A673 (cell line): ENCODE measurements at regions not wholly inside any gene's neighbourhood (a gene's known extent, or its start where the extent isn't known, plus 50 kb on each side); places are given as distances from the start of the nearest gene placed in this dataset.
"Not testable (repeated sequence)": the region's sequence is repeated elsewhere in the genome, so short reads cannot be mapped to it uniquely, and the experiment has no call there.

Experiments
- BruUV-seq: library from RNA; stranded (reverse); fragments of 400-500 nt; replicated peaks from 2 replicates; lab custom pipeline; 2021; lab: Mats Ljungman, UMichigan
- CTCF ChIA-PET: fragments of 300-600 bp; sonication (Branson Sonifier 250); formaldehyde crosslinking; loops from one replicate; lab custom pipeline; 2022; ENCODE audit warnings: antibody characterized with exemption; lab: Charles Lee
- POLR2A ChIA-PET: fragments of 300-600 bp; sonication (Branson Sonifier 250); formaldehyde crosslinking; loops from one replicate; lab custom pipeline; 2022; ENCODE audit warnings: antibody characterized with exemption; ENCODE audit not compliant: low non-redundant PET; lab: Charles Lee
- DNase-seq: peaks from one replicate; pipeline ENCODE4 v3.0.0-alpha.2; 2015; ENCODE audit warnings: low spot score
- H3K27ac ChIP-seq: fragments of 200-600 bp; sonication (generic); 2 replicates; pipeline ENCODE4 v1.5.1; 2016; ENCODE audit warnings: mixed run types, low read depth, mild to moderate bottlenecking, mixed read lengths, antibody characterized with exemption, low read length; ENCODE audit not compliant: poor library complexity, severe bottlenecking
- H3K27me3 ChIP-seq: fragments of 200-600 bp; sonication (generic); replicated peaks from 2 replicates; pipeline ENCODE4 v1.6.1; 2017; ENCODE audit warnings: mixed run types, low read depth, mild to moderate bottlenecking, mixed read lengths, antibody characterized with exemption, low read length; ENCODE audit not compliant: insufficient read depth, poor library complexity
- H3K36me3 ChIP-seq: fragments of 200-600 bp; sonication (generic); 2 replicates; pipeline ENCODE4 v1.6.1; 2016; ENCODE audit warnings: mixed run types, mild to moderate bottlenecking, mixed read lengths, antibody characterized with exemption, low read length; ENCODE audit not compliant: insufficient read depth, poor library complexity, severe bottlenecking
- H3K4me1 ChIP-seq: fragments of 200-600 bp; sonication (generic); 2 replicates; pipeline ENCODE4 v1.6.1; 2017; ENCODE audit warnings: mixed run types, mild to moderate bottlenecking, mixed read lengths, antibody characterized with exemption, low read length; ENCODE audit not compliant: insufficient read depth, poor library complexity, severe bottlenecking
- H3K4me3 ChIP-seq: fragments of 200-600 bp; sonication (generic); 2 replicates; pipeline ENCODE4 v1.5.1; 2016; ENCODE audit warnings: low read depth, mixed run types, mild to moderate bottlenecking, mixed read lengths, low read length; ENCODE audit not compliant: poor library complexity, severe bottlenecking
- H3K9me3 ChIP-seq: fragments of 200-600 bp; sonication (generic); 2 replicates; pipeline ENCODE4 v1.6.1; 2016; ENCODE audit warnings: mixed run types, low read depth, mild to moderate bottlenecking, mixed read lengths, antibody characterized with exemption, low read length; ENCODE audit not compliant: poor library complexity, severe bottlenecking
- EZH2 ChIP-seq: fragments of 200-600 bp; sonication (generic); IDR thresholded peaks from 2 replicates; pipeline ENCODE4 v1.6.1; 2017; ENCODE audit warnings: borderline replicate concordance, low read depth, mild to moderate bottlenecking, mixed read lengths, antibody characterized with exemption, low read length; ENCODE audit not compliant: poor library complexity, severe bottlenecking
- intact Hi-C: fragments of 100-400 bp; cut with micrococcal nuclease; formaldehyde crosslinking; loops from one replicate; pipeline ENCODE4 v1.10.0; 2022; ENCODE audit not compliant: unreplicated experiment
- TF ChIP-seq, protein P1 (sequence below): fragments of 300-800, 200-600 bp; sonication (generic); conservative IDR thresholded peaks from 2 replicates; pipeline ENCODE4 v1.5.1; 2017; ENCODE audit warnings: low read depth, mild to moderate bottlenecking, antibody characterized with exemption, low read length, moderate library complexity, mixed read lengths

DNA sequence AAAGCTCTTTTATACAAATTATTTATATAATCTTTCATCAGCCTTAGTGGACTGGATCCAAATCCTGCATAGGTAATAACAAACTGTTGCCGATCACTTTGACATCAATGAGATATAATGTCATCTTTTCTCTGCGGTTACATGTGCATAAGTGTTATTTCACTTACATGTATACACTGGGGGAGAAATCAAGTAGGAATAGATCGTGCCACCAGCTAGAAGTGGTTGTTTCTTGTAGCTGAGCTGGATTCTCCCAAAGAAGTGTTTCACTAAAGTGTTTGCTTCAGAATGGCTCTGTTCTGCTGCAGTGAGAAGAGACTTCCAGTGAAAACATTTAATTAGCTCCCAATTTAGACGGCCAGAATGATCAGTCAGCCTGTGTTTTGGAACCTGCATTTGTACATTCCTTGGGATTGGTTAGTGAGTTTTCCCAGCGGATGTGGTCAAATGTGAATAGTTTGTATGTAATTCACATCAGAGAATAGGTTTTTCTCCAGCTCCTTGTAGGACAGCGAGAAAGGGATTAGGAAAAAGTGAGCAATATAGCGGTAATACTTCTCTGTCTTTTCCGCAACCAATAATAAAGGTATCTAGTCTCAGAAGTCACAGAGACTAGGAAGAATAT, 163.1 kb upstream of the CCN2 start:
- H3K4me3 ChIP-seq: no peak overlapping the region

GRCh38 chr6:132109752-132110151, 158.6 kb upstream of the CCN2 start:
- BruUV-seq, H3K27ac ChIP-seq, DNase-seq, intact Hi-C loops, H3K27me3 ChIP-seq, H3K9me3 ChIP-seq, H3K4me1 ChIP-seq, CTCF ChIA-PET, POLR2A ChIA-PET, H3K4me3 ChIP-seq, H3K36me3 ChIP-seq: not testable (repeated sequence)

More for the DNA sequence above, 163.1 kb upstream of the CCN2 start:
- no TSS peak for BruUV-seq
- H3K4me1 ChIP-seq: no peaks in the 10 kb centered on the region
- CTCF ChIA-PET: no interaction called here
- intact Hi-C loops: no loop called here
- H3K27ac ChIP-seq: no peak overlapping the region
- H3K9me3 ChIP-seq: peaks cover 7% of the 10 kb centered on the region
- DNase-seq: no peak
- H3K36me3 ChIP-seq: no peaks in the 10 kb centered on the region
- no peaks in the 10 kb centered on the region for H3K27me3 ChIP-seq
- POLR2A ChIA-PET: no interaction called here
- TF ChIP-seq, protein P1, sequence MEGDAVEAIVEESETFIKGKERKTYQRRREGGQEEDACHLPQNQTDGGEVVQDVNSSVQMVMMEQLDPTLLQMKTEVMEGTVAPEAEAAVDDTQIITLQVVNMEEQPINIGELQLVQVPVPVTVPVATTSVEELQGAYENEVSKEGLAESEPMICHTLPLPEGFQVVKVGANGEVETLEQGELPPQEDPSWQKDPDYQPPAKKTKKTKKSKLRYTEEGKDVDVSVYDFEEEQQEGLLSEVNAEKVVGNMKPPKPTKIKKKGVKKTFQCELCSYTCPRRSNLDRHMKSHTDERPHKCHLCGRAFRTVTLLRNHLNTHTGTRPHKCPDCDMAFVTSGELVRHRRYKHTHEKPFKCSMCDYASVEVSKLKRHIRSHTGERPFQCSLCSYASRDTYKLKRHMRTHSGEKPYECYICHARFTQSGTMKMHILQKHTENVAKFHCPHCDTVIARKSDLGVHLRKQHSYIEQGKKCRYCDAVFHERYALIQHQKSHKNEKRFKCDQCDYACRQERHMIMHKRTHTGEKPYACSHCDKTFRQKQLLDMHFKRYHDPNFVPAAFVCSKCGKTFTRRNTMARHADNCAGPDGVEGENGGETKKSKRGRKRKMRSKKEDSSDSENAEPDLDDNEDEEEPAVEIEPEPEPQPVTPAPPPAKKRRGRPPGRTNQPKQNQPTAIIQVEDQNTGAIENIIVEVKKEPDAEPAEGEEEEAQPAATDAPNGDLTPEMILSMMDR: no peak
- no peak for TF ChIP-seq EZH2

GRCh38 chr6:132107896-132108295, 156.7 kb upstream of the CCN2 start:
- no peak overlapping the region for H3K27ac ChIP-seq
- peaks cover 9% of the 10 kb centered on the region for H3K9me3 ChIP-seq
- POLR2A ChIA-PET: no interaction called here
- no peaks in the 10 kb centered on the region for H3K4me1 ChIP-seq
- no peak for DNase-seq
- no peaks in the 10 kb centered on the region for H3K27me3 ChIP-seq
- CTCF ChIA-PET: no interaction called here
- TF ChIP-seq, protein P1: no peak
- TF ChIP-seq EZH2: no peak
- no peaks in the 10 kb centered on the region for H3K36me3 ChIP-seq
- intact Hi-C loops: no loop called here
- H3K4me3 ChIP-seq: no peak overlapping the region
- no TSS peak for BruUV-seq

DNA sequence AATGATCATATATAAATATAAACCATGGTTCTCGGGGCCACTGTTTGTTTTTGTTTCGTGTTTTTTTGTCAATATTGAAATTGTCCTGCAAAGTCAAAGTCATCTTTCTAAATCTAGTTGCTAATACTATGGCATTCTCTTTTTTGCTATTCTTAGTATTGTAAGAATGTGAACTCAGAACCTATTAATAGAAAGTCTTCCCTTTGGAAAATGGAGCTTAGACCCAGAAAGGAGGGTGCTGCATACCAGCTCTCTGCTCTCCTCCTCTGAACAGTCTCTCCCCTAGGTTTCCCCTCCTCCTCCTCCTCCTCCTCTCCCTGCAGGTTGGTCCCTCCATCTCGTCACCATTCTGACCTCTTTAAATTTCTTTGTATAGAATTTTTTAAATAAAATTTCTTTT, 150.4 kb upstream of the CCN2 start:
- DNase-seq: no peak
- BruUV-seq: no TSS peak
- Histone ChIP-seq H3K4me3 (no peak overlapping the region), H3K4me1 (no peaks in the 10 kb centered on the region), H3K9me3 (no peaks in the 10 kb centered on the region), H3K27ac (no peak overlapping the region), H3K27me3 (no peaks in the 10 kb centered on the region), H3K36me3 (no peaks in the 10 kb centered on the region)
- intact Hi-C loops: no loop called here
- CTCF ChIA-PET: no interaction called here
- POLR2A ChIA-PET: no interaction called here
- TF ChIP-seq, protein P1: no peak
- TF ChIP-seq EZH2: no peak
